Lower leg skin (tissue), 4 donors: ENCODE measurements at regions not wholly inside any gene's neighbourhood (a gene's known extent, or its start where the extent isn't known, plus 50 kb on each side); places are given as distances from the start of the nearest gene placed in this dataset.

Experiments used
- DNase-seq, 2 donors: peaks; one replicate each; pipeline ENCODE4 v3.0.0-alpha.2; 2019; ENCODE audit warnings: low spot score in 2 of 2
- H3K4me3 ChIP-seq: fragments of 200-600 bp; sonication (generic); 2 replicates; pipeline ENCODE4 v1.5.1; 2017; ENCODE audit warnings: mild to moderate bottlenecking, low read depth; ENCODE audit not compliant: poor library complexity, severe bottlenecking
- CTCF ChIP-seq, 3 donors: fragments of 450-650 bp; IDR thresholded peaks; one replicate each; pipeline ENCODE4 v1.5.1; 2016; ENCODE audit warnings: antibody characterized with exemption in 3 of 3, mild to moderate bottlenecking in 3 of 3, moderate library complexity in 2 of 3
- POLR2A ChIP-seq, 2 donors: fragments of 450-650 bp; IDR thresholded peaks; one replicate each; pipeline ENCODE4 v1.6.1; 2016 to 2017; ENCODE audit warnings: antibody characterized with exemption in 2 of 2, mild to moderate bottlenecking in 1 of 2, moderate library complexity in 1 of 2
- WGBS, 2 donors: methylation state at CpG; one replicate each; pipeline ENCODE4 v1.1.5; 2018; 5-methylcytosine and 5-hydroxymethylcytosine counted together
- intact Hi-C: fragments of 100-400 bp; cut with DNase I; formaldehyde crosslinking; loops from one replicate; pipeline ENCODE4 v1.15.0; 2023; ENCODE audit warnings: low total_unique reads

GRCh38 chr13:26883613-26884257 is 123.1 kb upstream of the GPR12 start:
- TF ChIP-seq POLR2A (IDR thresholded peaks at IDR 0.05), result no peak
- TF ChIP-seq CTCF (IDR thresholded peaks at IDR 0.05), result no peak
- no peak overlapping the region for H3K4me3 ChIP-seq
- WGBS, 2 donors, result 53 to 57% methylated on average over 3 of the region's 3 CpGs

GRCh38 chr13:26882731-26883130 is 122.1 kb upstream of the GPR12 start:
- no peak overlapping the region for H3K4me3 ChIP-seq
- DNase-seq, result no peak
- TF ChIP-seq POLR2A (IDR thresholded peaks at IDR 0.05) (no peak), CTCF (IDR thresholded peaks at IDR 0.05) (no peak)
- intact Hi-C loops, result no loop called here
- 87 to 89% methylated on average over 7 of the region's 7 CpGs for WGBS, 2 donors

More at GRCh38 chr13:26883613-26884257, 123.1 kb upstream of the GPR12 start:
- intact Hi-C loops, result no loop called here
- no peak for DNase-seq

DNA sequence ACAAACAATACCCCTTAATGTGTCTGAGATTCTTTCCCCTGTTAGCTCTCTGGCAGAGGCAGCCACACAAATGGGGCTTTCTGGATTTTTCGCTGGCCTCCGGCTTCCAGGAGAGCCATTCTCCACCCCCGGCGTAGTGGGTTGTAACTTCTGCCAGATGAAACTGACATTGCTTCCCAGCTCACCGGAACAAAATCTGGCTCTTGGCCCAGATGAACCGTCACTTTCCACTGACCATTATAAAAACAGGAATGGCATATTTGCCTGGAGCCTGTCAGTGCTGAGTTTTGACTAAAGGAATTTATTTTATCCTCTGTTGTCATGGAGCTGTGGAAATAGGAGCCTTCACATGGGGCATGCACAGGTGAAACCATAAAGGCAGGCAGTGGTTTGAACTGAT is 120.6 kb upstream of the GPR12 start:
- DNase-seq, result no peak
- no peak overlapping the region for H3K4me3 ChIP-seq
- intact Hi-C loops, result no loop called here
- WGBS, 2 donors, result 50 to 51% methylated on average over 6 of the region's 6 CpGs
- TF ChIP-seq POLR2A (IDR thresholded peaks at IDR 0.05) (no peak), CTCF (IDR thresholded peaks at IDR 0.05) (no peak)

- TF ChIP-seq CTCF (IDR thresholded peaks at IDR 0.05) (no peak), POLR2A (IDR thresholded peaks at IDR 0.05) (no peak)
- WGBS, 2 donors, result 64 to 68% methylated on average over 8 of the region's 8 CpGs
- no peak for DNase-seq
- no peak overlapping the region for H3K4me3 ChIP-seq
- intact Hi-C loops, result no loop called here
Observed at GRCh38 chr13:26880735-26881134, 120.1 kb upstream of the GPR12 start.

- H3K4me3 ChIP-seq, result no peak overlapping the region
- TF ChIP-seq CTCF (IDR thresholded peaks at IDR 0.05), result no peak
- no peak for TF ChIP-seq POLR2A (IDR thresholded peaks at IDR 0.05)
- no peak for DNase-seq
- WGBS, 2 donors, result 41 to 50% methylated on average over 1 of the region's 1 CpG
- intact Hi-C loops, result no loop called here
Observed at GRCh38 chr13:26878438-26878837, 117.9 kb upstream of the GPR12 start.

DNA sequence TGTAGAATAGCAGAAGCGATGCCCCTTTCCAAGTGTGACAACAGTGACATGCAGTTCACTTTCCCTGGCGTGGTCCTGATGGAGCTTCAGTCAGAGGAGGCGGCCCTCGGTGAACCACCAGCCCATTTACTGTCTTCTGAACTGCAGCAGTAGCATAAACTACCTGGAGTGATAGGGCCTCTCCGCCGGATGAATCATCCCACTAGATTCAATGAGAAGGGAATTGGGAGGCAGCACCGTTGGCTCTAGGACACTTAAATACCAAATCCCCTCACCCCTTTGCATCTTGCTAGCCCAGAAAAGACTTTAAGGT is 112.8 kb upstream of the GPR12 start:
- WGBS, 2 donors, result 70 to 78% methylated on average over 7 of the region's 7 CpGs
- TF ChIP-seq POLR2A (IDR thresholded peaks at IDR 0.05) (no peak), CTCF (IDR thresholded peaks at IDR 0.05) (no peak)
- intact Hi-C loops, result no loop called here
- no peak for DNase-seq
- H3K4me3 ChIP-seq, result no peak overlapping the region
